GM23338 (cell line): ENCODE measurements at regions not wholly inside any gene's neighbourhood (a gene's known extent, or its start where the extent isn't known, plus 50 kb on each side); places are given as distances from the start of the nearest gene placed in this dataset.

Source experiments
- ATAC-seq: fragments of 200-7000 bp; cut with Tn5 transposase; 3 replicates; pipeline ENCODE4 v1.9.1; 2020
- DNase-seq: peaks from one replicate; pipeline ENCODE4 v3.0.0-alpha.2; 2015; ENCODE audit warnings: low spot score
- H2AFZ ChIP-seq: fragments of 200-600 bp; sonication (generic); 2 replicates; pipeline ENCODE4 v1.8.0; 2016; ENCODE audit warnings: antibody characterized with exemption, mild to moderate bottlenecking, moderate library complexity
- H3F3A ChIP-seq: fragments of 200-600 bp; sonication (generic); replicated peaks from 2 replicates; pipeline ENCODE4 v1.8.0; 2017; ENCODE audit warnings: antibody characterized with exemption, mixed run types, low read depth
- H3K27ac ChIP-seq: fragments of 200-600 bp; sonication (generic); 2 replicates; pipeline ENCODE4 v1.6.1; 2016; ENCODE audit warnings: low read depth
- H3K27me3 ChIP-seq: fragments of 200-600 bp; sonication (generic); 2 replicates; pipeline ENCODE4 v1.8.0; 2016; ENCODE audit warnings: mild to moderate bottlenecking, mixed run types, moderate library complexity; ENCODE audit not compliant: insufficient read depth
- H3K36me3 ChIP-seq: fragments of 200-600 bp; sonication (generic); 2 replicates; pipeline ENCODE4 v1.8.0; 2016; ENCODE audit warnings: mild to moderate bottlenecking; ENCODE audit not compliant: insufficient read depth
- H3K4me1 ChIP-seq: fragments of 200-600 bp; sonication (generic); 2 replicates; pipeline ENCODE4 v1.8.0; 2016; ENCODE audit warnings: mild to moderate bottlenecking, moderate library complexity; ENCODE audit not compliant: insufficient read depth
- H3K4me2 ChIP-seq: fragments of 200-600 bp; sonication (generic); 2 replicates; pipeline ENCODE4 v1.7.1; 2017; ENCODE audit warnings: mixed run types
- H3K4me3 ChIP-seq: fragments of 200-600 bp; sonication (generic); 2 replicates; pipeline ENCODE4 v1.6.1; 2016; ENCODE audit warnings: mixed run types
- H3K79me2 ChIP-seq: fragments of 200-600 bp; sonication (generic); replicated peaks from 2 replicates; pipeline ENCODE4 v1.8.0; 2017; ENCODE audit warnings: mild to moderate bottlenecking; ENCODE audit not compliant: insufficient read depth
- H3K9me2 ChIP-seq: fragments of 200-600 bp; sonication (generic); 2 replicates; pipeline ENCODE4 v1.8.0; 2017; ENCODE audit not compliant: insufficient read depth
- H4K20me1 ChIP-seq: fragments of 200-600 bp; sonication (generic); replicated peaks from 2 replicates; pipeline ENCODE4 v1.8.0; 2017; ENCODE audit warnings: mild to moderate bottlenecking; ENCODE audit not compliant: insufficient read depth
- H3K27ac Mint-ChIP-seq: 2 replicates; pipeline ENCODE4 v1.8.0; 2020; ENCODE audit warnings: inconsistent platforms, mild to moderate bottlenecking, moderate library complexity, mixed read lengths
- H3K27me3 Mint-ChIP-seq: 3 replicates; pipeline ENCODE4 v1.8.0; 2022; ENCODE audit warnings: low read depth, mild to moderate bottlenecking, moderate library complexity, mixed read lengths, inconsistent platforms; ENCODE audit not compliant: insufficient read depth, poor library complexity
- H3K36me3 Mint-ChIP-seq: 3 replicates; pipeline ENCODE4 v1.8.0; 2021; ENCODE audit warnings: low read depth, mild to moderate bottlenecking, inconsistent platforms, moderate library complexity, mixed read lengths
- H3K4me1 Mint-ChIP-seq: 3 replicates; pipeline ENCODE4 v1.8.0; 2020; ENCODE audit warnings: mild to moderate bottlenecking, inconsistent platforms, mixed read lengths
- H3K4me3 Mint-ChIP-seq: 3 replicates; pipeline ENCODE4 v1.8.0; 2021; ENCODE audit warnings: moderate library complexity, mild to moderate bottlenecking, inconsistent platforms, mixed read lengths
- H3K9me3 Mint-ChIP-seq: 3 replicates; pipeline ENCODE4 v1.8.0; 2020; ENCODE audit warnings: moderate library complexity, mild to moderate bottlenecking, inconsistent platforms, mixed read lengths
- CREB1 ChIP-seq: fragments of 250-450 bp; sonication (Bioruptor Pico); IDR thresholded peaks from 2 replicates; pipeline ENCODE4 v1.5.0; 2020; ENCODE audit warnings: low read depth, mild to moderate bottlenecking, moderate library complexity
- ETS1 ChIP-seq: IDR thresholded peaks from 2 replicates; pipeline ENCODE4 v1.6.1; 2016; ENCODE audit warnings: antibody characterized with exemption
- EZH2 ChIP-seq: fragments of 200-600 bp; sonication (generic); IDR thresholded peaks from one replicate; pipeline ENCODE4 v1.8.0; 2017; ENCODE audit warnings: antibody characterized with exemption, mild to moderate bottlenecking, low read depth; ENCODE audit not compliant: unreplicated experiment
- EZH2phosphoT487 ChIP-seq: fragments of 200-600 bp; sonication (generic); IDR thresholded peaks from one replicate; pipeline ENCODE4 v1.8.1; 2018; ENCODE audit warnings: antibody characterized with exemption; ENCODE audit not compliant: unreplicated experiment
- JUNB ChIP-seq: IDR thresholded peaks from one replicate; pipeline ENCODE4 v1.6.1; 2016; ENCODE audit warnings: antibody characterized with exemption; ENCODE audit not compliant: unreplicated experiment
- NANOG ChIP-seq: IDR thresholded peaks from 2 replicates; pipeline ENCODE4 v1.6.1; 2016; ENCODE audit warnings: antibody characterized with exemption, borderline replicate concordance
- POLR2AphosphoS5 ChIP-seq: IDR thresholded peaks from 2 replicates; pipeline ENCODE4 v1.6.1; 2016; ENCODE audit warnings: antibody characterized with exemption, low read depth
- REST ChIP-seq: IDR thresholded peaks from one replicate; pipeline ENCODE4 v1.6.1; 2018; ENCODE audit warnings: antibody characterized with exemption; ENCODE audit not compliant: unreplicated experiment
- STAT1 ChIP-seq: IDR thresholded peaks from one replicate; pipeline ENCODE4 v1.6.1; 2016; ENCODE audit warnings: antibody characterized with exemption; ENCODE audit not compliant: unreplicated experiment
- ZNF114 ChIP-seq: fragments of 250-450 bp; sonication (Bioruptor Pico); IDR thresholded peaks from 2 replicates; pipeline ENCODE4 v1.5.0; 2020; ENCODE audit warnings: mild to moderate bottlenecking, moderate library complexity
- ZNF331 ChIP-seq: fragments of 250-450 bp; sonication (Bioruptor Pico); IDR thresholded peaks from 2 replicates; pipeline ENCODE4 v1.5.0; 2020; ENCODE audit warnings: low read depth, mild to moderate bottlenecking, moderate library complexity

- TF ChIP-seq REST (no peak), EZH2phosphoT487 (no peak), ZNF331 (CRISPR knock-in tag) (no peak), ETS1 (no peak), NANOG (no peak), POLR2AphosphoS5 (no peak), CREB1 (CRISPR knock-in tag) (no peak)
Measured at GRCh38 chr5:126106029-126106428, 317.2 kb upstream of the GRAMD2B start (continued).

- H3K36me3 Mint-ChIP-seq, result peaks cover 5% of the 10 kb centered on the region
- no peak for ATAC-seq
Measured at GRCh38 chr5:126107381-126107780, 315.8 kb upstream of the GRAMD2B start.

More at GRCh38 chr5:126107381-126107780, 315.8 kb upstream of the GRAMD2B start:
- DNase-seq, result no peak
- H3K36me3 ChIP-seq, result no peaks in the 10 kb centered on the region; the same call in 1 of the 2 replicates
- H3K27ac Mint-ChIP-seq, result no peak overlapping the region
- H3K9me3 Mint-ChIP-seq, result peaks cover 7% of the 10 kb centered on the region
- H3K79me2 ChIP-seq, result no peaks in the 10 kb centered on the region
- no peak overlapping the region for H3K4me3 Mint-ChIP-seq
- no peak overlapping the region for H3K27ac ChIP-seq
- H3F3A ChIP-seq, result no peaks in the 10 kb centered on the region
- H3K4me2 ChIP-seq, result no peak overlapping the region
- H2AFZ ChIP-seq, result no peak overlapping the region
- no peak overlapping the region for H3K4me3 ChIP-seq
- TF ChIP-seq ZNF331 (CRISPR knock-in tag), result no peak
- TF ChIP-seq EZH2, result no peak
- TF ChIP-seq STAT1, result no peak
- no peak for TF ChIP-seq REST
- TF ChIP-seq ZNF114 (CRISPR knock-in tag), result no peak
- TF ChIP-seq JUNB, result no peak
- TF ChIP-seq EZH2phosphoT487, result no peak
- no peaks in the 10 kb centered on the region for H3K27me3 ChIP-seq
- peaks cover 23% of the 10 kb centered on the region for H3K4me1 ChIP-seq
- peaks cover 18% of the 10 kb centered on the region for H3K4me1 Mint-ChIP-seq
- no peaks in the 10 kb centered on the region for H4K20me1 ChIP-seq
- no peaks in the 10 kb centered on the region for H3K27me3 Mint-ChIP-seq
- H3K9me2 ChIP-seq, result peaks cover 2% of the 10 kb centered on the region; the same call in 1 of the 2 replicates
